RCC 7860 (cell line): ENCODE measurements at regions not wholly inside any gene's neighbourhood (a gene's known extent, or its start where the extent isn't known, plus 50 kb on each side); places are given as distances from the start of the nearest gene placed in this dataset.
"Not testable (repeated sequence)": the region's sequence is repeated elsewhere in the genome, so short reads cannot be mapped to it uniquely, and the experiment has no call there.

ENCODE experiments used
- DNase-seq: peaks from one replicate; pipeline ENCODE4 v3.0.0-alpha.2; 2015; ENCODE audit warnings: low spot score
- FAIRE-seq: peaks from 2 replicates; lab custom pipeline; 2012; peaks lifted over from hg19 to GRCh38; lab: Jason Lieb, UNC

- no peak for DNase-seq
- FAIRE-seq = no peak
Observed at GRCh38 chr6:106749609-106750008, 120.2 kb downstream of the QRSL1 start.

- FAIRE-seq = no peak
Observed at GRCh38 chr6:106748547-106749207, 119.3 kb downstream of the QRSL1 start.

GRCh38 chr6:106747139-106747538, 117.8 kb downstream of the QRSL1 start:
- DNase-seq (no peak), FAIRE-seq (no peak)

More at GRCh38 chr6:106748547-106749207, 119.3 kb downstream of the QRSL1 start:
- no peak for DNase-seq

GRCh38 chr6:106746652-106747051, 117.3 kb downstream of the QRSL1 start:
- peak; percentile 62 for FAIRE-seq

GRCh38 chr6:106745824-106746582, 116.6 kb downstream of the QRSL1 start:
- DNase-seq (no peak), FAIRE-seq (no peak)

More at GRCh38 chr6:106746652-106747051, 117.3 kb downstream of the QRSL1 start:
- DNase-seq = peak; percentile 73

- DNase-seq = no peak
- FAIRE-seq = no peak
Observed at GRCh38 chr6:106745197-106745770, 115.9 kb downstream of the QRSL1 start.

GRCh38 chr6:106744781-106745180, 115.4 kb downstream of the QRSL1 start:
- FAIRE-seq = no peak
- no peak for DNase-seq

GRCh38 chr6:106744029-106744428, 114.7 kb downstream of the QRSL1 start:
- not testable (repeated sequence) for DNase-seq, FAIRE-seq

- FAIRE-seq = no peak
- DNase-seq = no peak
Observed at GRCh38 chr6:106743612-106744011, 114.2 kb downstream of the QRSL1 start.

GRCh38 chr6:106740287-106740686, 110.9 kb downstream of the QRSL1 start:
- no peak for FAIRE-seq

GRCh38 chr6:106739387-106739786, 110.0 kb downstream of the QRSL1 start:
- DNase-seq (peak; percentile 91), FAIRE-seq (peak; percentile 93)

More at GRCh38 chr6:106740287-106740686, 110.9 kb downstream of the QRSL1 start:
- DNase-seq = no peak

- DNase-seq = no peak
- FAIRE-seq = no peak
Observed at GRCh38 chr6:106736502-106736901, 107.1 kb downstream of the QRSL1 start.

- no peak for DNase-seq
- FAIRE-seq = no peak
Observed at GRCh38 chr6:106735828-106736227, 106.5 kb downstream of the QRSL1 start.

- FAIRE-seq (no peak), DNase-seq (no peak)
Observed at GRCh38 chr6:106735136-106735633, 105.8 kb downstream of the QRSL1 start.

- FAIRE-seq = no peak
- no peak for DNase-seq
Observed at GRCh38 chr6:106733386-106733785, 104.0 kb downstream of the QRSL1 start.

- DNase-seq (no peak), FAIRE-seq (no peak)
Observed at GRCh38 chr6:106732376-106732940, 103.1 kb downstream of the QRSL1 start.

- no peak for DNase-seq
- no peak for FAIRE-seq
Observed at GRCh38 chr6:106731843-106732160, 102.4 kb downstream of the QRSL1 start.

GRCh38 chr6:106731144-106731842, 101.9 kb downstream of the QRSL1 start:
- FAIRE-seq = peak; percentile 98
- peak; percentile 66 for DNase-seq

- no peak for DNase-seq
- no peak for FAIRE-seq
Observed at GRCh38 chr6:106730718-106731117, 101.3 kb downstream of the QRSL1 start.

GRCh38 chr6:106730264-106730663, 100.9 kb downstream of the QRSL1 start:
- no peak for DNase-seq

GRCh38 chr6:106729841-106730240, 100.5 kb downstream of the QRSL1 start:
- FAIRE-seq = no peak
- DNase-seq = no peak

More at GRCh38 chr6:106730264-106730663, 100.9 kb downstream of the QRSL1 start:
- FAIRE-seq = no peak
